DMS153 treated with DMSO at 0.1 percent for 48 hours (cell line): ENCODE measurements at regions not wholly inside any gene's neighbourhood (a gene's known extent, or its start where the extent isn't known, plus 50 kb on each side); places are given as distances from the start of the nearest gene placed in this dataset.
"Not testable (repeated sequence)": the region's sequence is repeated elsewhere in the genome, so short reads cannot be mapped to it uniquely, and the experiment has no call there.

Source experiments
- DNase-seq: peaks from one replicate; lab custom pipeline; 2025; ENCODE audit not compliant: unreplicated experiment; lab: John Stamatoyannopoulos, UW

GRCh38 chr10:3928078-3928477 is 143.1 kb upstream of the KLF6 start:
- no peak for DNase-seq

DNA sequence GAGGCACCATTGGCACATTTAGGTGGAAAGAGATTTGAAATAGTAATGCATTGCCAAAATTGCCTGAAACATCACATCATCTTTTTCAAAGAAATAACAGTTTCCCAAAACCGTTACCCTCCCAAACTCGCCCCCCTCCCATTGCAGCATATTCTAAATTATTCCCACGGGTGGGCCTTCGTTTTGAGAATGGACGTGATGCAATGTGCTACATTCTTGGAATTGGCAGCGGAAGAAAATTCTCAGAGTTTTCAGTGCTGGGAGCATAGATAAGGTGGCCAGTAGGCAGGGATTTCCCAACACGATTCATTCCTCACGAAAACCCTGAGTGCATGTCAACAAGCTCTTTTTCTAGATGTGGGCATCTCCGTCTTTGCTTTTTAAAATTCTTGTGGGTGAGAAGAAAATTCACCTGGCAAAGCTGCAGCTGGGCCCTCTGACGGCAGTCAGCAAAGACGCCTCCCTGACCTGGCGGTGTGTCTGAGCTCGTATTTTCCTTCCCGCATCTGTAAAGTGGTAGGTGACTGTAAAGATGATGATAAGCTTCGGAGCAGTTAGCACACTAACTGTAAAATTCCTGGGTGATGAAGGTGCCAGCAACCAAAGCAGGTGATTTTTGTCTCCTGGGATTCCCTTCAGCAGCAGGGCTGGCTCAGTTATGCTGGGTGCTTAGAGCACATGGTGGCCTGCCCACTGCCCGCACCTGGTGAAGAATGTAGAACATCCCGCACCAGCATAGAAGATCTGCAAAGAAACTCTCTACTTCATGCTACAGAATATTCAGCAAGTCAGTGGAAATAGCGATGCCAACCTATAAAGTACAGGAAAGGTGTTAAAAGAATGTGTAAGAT is 141.9 kb upstream of the KLF6 start:
- DNase-seq = no peak

- no peak for DNase-seq
These were observed 141.2 kb upstream of the KLF6 start for GRCh38 chr10:3926258-3926657.

GRCh38 chr10:3925184-3925583 is 140.2 kb upstream of the KLF6 start:
- DNase-seq = no peak

GRCh38 chr10:3924344-3924743 is 139.3 kb upstream of the KLF6 start:
- DNase-seq = no peak

GRCh38 chr10:3923033-3923432 is 138.0 kb upstream of the KLF6 start:
- DNase-seq = no peak

DNA sequence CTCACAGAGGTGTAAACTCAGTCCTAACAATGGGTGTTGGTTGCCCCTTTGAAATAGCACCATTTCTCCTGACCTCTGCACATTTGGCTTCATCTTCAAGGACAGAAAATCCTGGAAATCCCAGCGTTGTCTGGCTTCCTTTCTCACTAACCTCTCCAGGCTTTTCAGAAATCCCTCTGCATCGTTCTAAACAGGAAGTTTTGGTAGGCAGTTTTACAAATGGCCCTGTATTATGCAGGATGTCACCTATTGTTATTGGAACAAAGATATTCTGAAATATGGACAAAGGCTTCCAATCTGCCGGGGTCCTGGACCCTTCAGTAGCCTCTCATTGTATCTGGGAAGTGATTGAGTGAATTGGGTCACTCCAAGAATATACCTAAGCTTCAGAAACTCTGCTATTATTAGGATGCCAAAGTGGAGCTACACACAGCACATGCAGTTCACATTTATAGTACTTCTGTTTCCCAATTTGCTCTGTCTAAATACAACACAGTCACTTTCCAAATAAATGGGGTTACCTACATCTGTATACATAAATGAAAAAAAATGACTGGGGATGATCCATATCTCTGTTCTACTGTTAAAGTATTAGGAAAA is 134.8 kb upstream of the KLF6 start:
- DNase-seq = no peak

GRCh38 chr10:3917392-3917791 is 132.4 kb upstream of the KLF6 start:
- DNase-seq = not testable (repeated sequence)

GRCh38 chr10:3914733-3915132 is 129.7 kb upstream of the KLF6 start:
- DNase-seq = no peak

GRCh38 chr10:3911713-3912442 is 126.9 kb upstream of the KLF6 start:
- no peak for DNase-seq

DNA sequence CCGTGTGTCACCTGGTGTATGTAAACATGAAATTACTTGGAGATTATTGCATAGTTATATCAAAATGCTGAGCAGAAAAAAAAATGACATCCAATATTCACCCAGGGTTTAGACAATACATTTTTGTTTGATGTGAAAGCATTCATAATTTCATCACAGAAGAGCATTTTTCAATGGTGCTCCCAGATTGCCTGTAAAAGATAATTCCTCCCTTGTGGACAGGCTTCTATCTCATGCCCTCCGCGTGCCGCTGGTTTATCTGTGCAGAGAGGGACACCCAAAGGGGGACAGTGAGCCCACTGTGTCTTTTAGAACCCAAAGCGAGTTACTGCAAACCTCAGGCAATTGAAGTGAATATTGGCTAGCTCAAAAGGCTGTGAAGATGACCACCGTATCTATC is 126.2 kb upstream of the KLF6 start:
- DNase-seq = no peak

DNA sequence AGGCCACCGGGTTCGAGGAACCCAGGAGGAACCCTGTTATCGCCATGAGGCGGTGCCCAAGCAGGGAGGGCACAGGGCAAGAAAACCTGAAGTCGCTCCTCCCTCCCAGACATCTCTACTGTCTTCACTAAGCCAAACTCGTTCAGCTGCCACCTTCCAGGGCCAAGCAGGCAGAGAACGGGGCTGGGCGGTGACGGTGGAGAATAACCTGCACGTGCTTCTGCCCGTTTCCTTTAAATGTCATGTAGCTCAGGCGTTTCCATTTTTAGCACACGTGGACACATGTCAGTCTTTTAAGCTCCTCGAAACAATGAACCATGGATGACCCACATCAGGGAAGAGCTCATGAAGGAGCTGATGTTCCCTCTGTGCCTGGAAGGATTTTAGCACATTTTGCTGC is 124.3 kb upstream of the KLF6 start:
- no peak for DNase-seq

DNA sequence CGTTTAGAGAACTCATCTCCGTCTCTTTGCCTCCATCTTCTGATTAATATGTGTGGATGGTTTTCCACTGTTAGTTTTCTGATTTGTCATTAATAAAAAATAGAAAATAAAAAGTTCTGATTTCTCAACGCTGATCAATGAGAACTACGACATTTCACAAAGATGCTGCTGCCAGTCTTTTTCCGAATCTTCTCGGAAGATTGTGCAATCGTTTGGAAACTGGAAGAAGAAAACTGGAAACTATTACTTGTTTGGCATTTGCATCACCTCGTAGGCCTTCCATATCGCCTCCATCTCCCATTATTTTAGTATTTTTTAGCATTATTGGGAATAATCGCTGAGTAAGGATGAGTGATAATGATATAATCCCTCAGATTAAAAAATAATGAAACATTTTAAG is 123.2 kb upstream of the KLF6 start:
- DNase-seq = no peak

GRCh38 chr10:3907514-3907913 is 122.5 kb upstream of the KLF6 start:
- DNase-seq = no peak

GRCh38 chr10:3906511-3907111 is 121.6 kb upstream of the KLF6 start:
- no peak for DNase-seq

DNA sequence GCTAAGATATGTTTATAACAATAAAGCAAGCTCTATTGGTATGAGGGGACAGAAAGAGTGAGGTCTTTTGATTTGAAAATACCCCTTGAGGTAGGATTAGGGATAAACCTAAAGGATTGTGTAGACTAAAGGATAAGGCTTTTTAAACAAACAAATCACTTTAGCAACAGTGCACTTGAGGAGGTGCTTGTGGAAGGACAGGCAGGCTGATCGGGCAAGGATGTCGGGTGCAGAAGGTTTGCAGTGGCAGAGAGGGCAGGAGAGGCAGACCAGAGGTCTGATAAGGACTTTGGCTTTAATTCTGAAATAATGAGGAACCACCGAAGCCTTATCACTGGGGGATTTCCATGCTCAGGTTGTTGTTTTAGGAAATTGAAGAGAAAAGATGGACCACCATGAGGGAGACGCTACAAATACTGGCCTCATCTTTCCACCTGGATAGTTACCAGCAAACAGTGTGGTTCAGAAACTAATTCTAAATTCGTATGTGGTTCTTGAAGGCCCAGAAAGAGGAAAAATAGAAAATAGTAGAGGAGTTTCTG is 119.5 kb upstream of the KLF6 start:
- DNase-seq = no peak

- DNase-seq = no peak
These were observed 117.9 kb upstream of the KLF6 start for GRCh38 chr10:3902809-3903410.

DNA sequence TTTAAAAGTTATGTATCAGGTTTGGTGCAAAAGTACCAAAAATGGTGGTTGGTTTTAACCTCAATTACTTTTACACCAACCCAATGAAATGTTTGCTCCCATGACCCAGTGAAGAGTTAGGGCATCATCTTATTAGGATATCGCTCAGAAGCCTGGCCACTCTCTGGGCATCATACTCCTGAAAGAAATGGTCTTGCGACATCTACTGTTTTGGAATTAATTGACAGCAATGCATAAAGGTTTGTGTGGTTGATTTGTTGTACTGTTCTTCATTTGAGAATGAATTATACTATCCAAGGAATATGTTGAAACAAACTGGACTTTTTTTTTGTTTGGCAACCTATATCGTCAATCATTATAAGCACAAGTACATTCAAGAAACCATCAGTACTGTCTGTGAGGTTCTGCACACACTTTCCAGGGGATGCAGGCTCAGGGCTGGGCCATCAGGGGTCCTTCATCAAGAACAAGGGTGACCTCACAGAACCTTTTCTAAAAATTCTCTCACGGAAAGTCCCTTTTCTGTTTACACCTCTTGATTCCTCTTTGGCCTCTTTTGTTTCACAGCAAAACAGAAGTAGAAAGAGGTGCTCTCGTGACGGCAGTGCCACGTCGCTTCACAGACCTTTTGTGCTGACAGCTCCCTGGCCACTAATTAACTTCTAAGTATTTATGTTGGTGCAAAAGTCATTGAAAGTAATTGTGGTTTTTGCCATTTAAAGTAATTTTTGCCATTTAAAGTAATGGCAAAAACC is 117.2 kb upstream of the KLF6 start:
- DNase-seq = no peak

DNA sequence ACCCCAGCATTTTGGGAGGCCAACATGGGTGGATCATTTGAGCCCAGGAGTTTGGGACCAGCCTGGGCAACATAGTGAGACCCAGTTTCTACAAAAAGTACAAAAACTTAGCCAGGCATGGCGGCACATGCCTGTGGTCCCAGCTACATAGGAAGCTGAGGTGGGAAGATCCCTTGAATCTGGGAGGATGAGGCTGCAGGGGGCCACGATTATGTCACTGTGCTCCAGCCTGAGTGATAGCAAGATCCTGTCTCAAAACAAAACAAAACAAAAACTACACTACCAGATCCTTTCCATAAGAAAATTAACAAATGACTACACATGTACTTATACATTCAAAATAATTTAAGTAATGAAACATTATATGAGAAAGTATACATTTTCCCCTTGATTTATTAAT is 116.4 kb upstream of the KLF6 start:
- no peak for DNase-seq

DNA sequence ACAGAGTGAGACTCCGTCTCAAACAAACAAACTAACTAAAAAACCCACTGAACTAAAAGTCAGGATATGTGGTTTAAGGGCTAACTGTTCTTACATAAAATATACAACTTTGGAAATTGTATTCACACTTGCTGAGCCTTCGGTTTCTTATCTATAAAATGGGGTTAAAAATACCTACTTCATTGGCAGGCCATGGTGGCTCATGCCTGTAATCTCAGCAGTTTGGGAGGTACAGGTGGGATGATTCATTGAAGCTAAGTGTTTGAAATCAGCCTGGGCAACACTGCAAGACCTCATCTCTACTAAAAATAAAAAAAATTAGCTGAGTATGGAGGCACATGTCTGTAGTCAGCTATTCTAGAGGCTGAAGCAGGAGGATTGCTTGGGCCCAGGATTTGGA is 115.4 kb upstream of the KLF6 start:
- DNase-seq = no peak
